A549 (cell line): ENCODE measurements at regions not wholly inside any gene's neighbourhood (a gene's known extent, or its start where the extent isn't known, plus 50 kb on each side); places are given as distances from the start of the nearest gene placed in this dataset.
A peak's percentile ranks its signal among the peaks of the same experiment; 100 is the strongest.

Experiments used
- ATAC-seq, 2 experiments: fragments of 200-7000 bp in 1 of 2; fragments of >200 bp in 1 of 2; cut with Nextera tagmentation in 1 of 2; cut with Tn5 transposase in 1 of 2; 3 replicates each; pipeline versions ENCODE4 v1.8.0 to v1.9.1; 2018 to 2020; ENCODE audit warnings: mild to moderate bottlenecking in 1 of 2, moderate library complexity in 1 of 2
- CTCF ChIA-PET: fragments of 300-600 bp; sonication (Branson Sonifier 250); formaldehyde crosslinking; extraction: SDS; loops from one replicate; lab custom pipeline; 2021; ENCODE audit warnings: antibody characterized with exemption, inconsistent platforms; lab: Yijun Ruan, JAX
- POLR2A ChIA-PET: fragments of 350-600 bp; formaldehyde crosslinking; extraction: SDS; loops from one replicate; lab custom pipeline; 2021; ENCODE audit warnings: antibody characterized with exemption, inconsistent platforms; lab: Yijun Ruan, JAX
- DNase-seq, 2 experiments: peaks; one replicate each; pipeline versions ENCODE4 v3.0.0 to v3.0.0-alpha.2; 2011 to 2016; ENCODE audit warnings: low read depth in 1 of 2, low spot score in 1 of 2
- FAIRE-seq: peaks from 2 replicates; lab custom pipeline; 2011; peaks lifted over from hg19 to GRCh38; lab: Jason Lieb, UNC
- H3K27ac ChIP-seq, 2 experiments: fragments of >200 bp; sonication (Bioruptor Twin); formaldehyde crosslinking; 3 replicates each; pipeline ENCODE4 v1.5.1; 2016 to 2017
- H3K4me1 ChIP-seq: fragments of >200 bp; sonication (Bioruptor Twin); formaldehyde crosslinking; 3 replicates; pipeline ENCODE4 v1.6.1; 2016
- H3K4me2 ChIP-seq: fragments of >200 bp; sonication (Bioruptor Twin); formaldehyde crosslinking; 3 replicates; pipeline ENCODE4 v1.6.1; 2016
- H3K4me3 ChIP-seq: fragments of >200 bp; sonication (Bioruptor Twin); formaldehyde crosslinking; 3 replicates; pipeline ENCODE4 v1.5.1; 2016
- H3K9me3 ChIP-seq: fragments of >200 bp; sonication (Bioruptor Twin); formaldehyde crosslinking; 3 replicates; pipeline ENCODE4 v1.6.1; 2016
- ATOH8 ChIP-seq: fragments of 250-450 bp; sonication (Bioruptor Pico); IDR thresholded peaks from 2 replicates; pipeline ENCODE4 v1.5.0; 2020; ENCODE audit warnings: low read depth, mild to moderate bottlenecking, moderate library complexity
- BCL3 ChIP-seq: fragments of >200 bp; sonication (Bioruptor Twin); formaldehyde crosslinking; IDR thresholded peaks from 3 replicates; pipeline ENCODE4 v1.6.1; 2016
- CBX2 ChIP-seq: fragments of 200-600 bp; sonication (generic); IDR thresholded peaks from 2 replicates; pipeline ENCODE4 v1.6.1; 2016; ENCODE audit warnings: low read depth, mild to moderate bottlenecking, borderline replicate concordance
- EHF ChIP-seq: fragments of 250-450 bp; sonication (Bioruptor Pico); IDR thresholded peaks from 2 replicates; pipeline ENCODE4 v1.5.0; 2020; ENCODE audit warnings: mild to moderate bottlenecking
- EHMT2 ChIP-seq: fragments of 200-600 bp; sonication (generic); IDR thresholded peaks from 2 replicates; pipeline ENCODE4 v1.6.1; 2016; ENCODE audit warnings: antibody characterized with exemption, low read depth, mild to moderate bottlenecking, moderate library complexity
- EP300 ChIP-seq, 2 experiments: fragments of >200 bp; sonication (Bioruptor Twin); formaldehyde crosslinking; IDR thresholded peaks; 2 replicates in 1 of 2; 3 replicates in 1 of 2; pipeline ENCODE4 v1.6.1; 2016 to 2017
- ESRRA ChIP-seq: fragments of 150-350 bp; IDR thresholded peaks from 2 replicates; pipeline ENCODE4 v1.6.1; 2014; ENCODE audit warnings: mild to moderate bottlenecking, low read length, borderline replicate concordance
- FOSL2 ChIP-seq, 2 experiments: fragments of 450-650 bp in 1 of 2; fragments of >200 bp in 1 of 2; sonication (Bioruptor Twin) in 1 of 2; formaldehyde crosslinking; IDR thresholded peaks; 2 replicates each; pipeline versions ENCODE4 v1.5.0 to v1.6.1; 2016 to 2020; ENCODE audit warnings: mild to moderate bottlenecking in 1 of 2, moderate library complexity in 1 of 2
- HDAC2 ChIP-seq: fragments of 200-600 bp; sonication (generic); IDR thresholded peaks from 2 replicates; pipeline ENCODE4 v1.6.1; 2016
- HES2 ChIP-seq: fragments of >200 bp; sonication (Bioruptor Twin); formaldehyde crosslinking; IDR thresholded peaks from 2 replicates; pipeline ENCODE4 v1.6.1; 2016
- HOXA7 ChIP-seq: fragments of 250-450 bp; sonication (Bioruptor Pico); IDR thresholded peaks from 2 replicates; pipeline ENCODE4 v1.5.0; 2020; ENCODE audit warnings: mild to moderate bottlenecking, moderate library complexity
- KDM1A ChIP-seq: fragments of 200-600 bp; sonication (generic); IDR thresholded peaks from 2 replicates; pipeline ENCODE4 v1.6.1; 2016; ENCODE audit warnings: low read depth, mild to moderate bottlenecking
- MAFK ChIP-seq: fragments of 450-650 bp; IDR thresholded peaks from 2 replicates; pipeline ENCODE4 v1.6.1; 2014; ENCODE audit not compliant: partially characterized antibody
- MAX ChIP-seq: IDR thresholded peaks from 2 replicates; pipeline ENCODE4 v1.6.1; 2012
- NFE2L2 ChIP-seq: fragments of 150-350 bp; conservative IDR thresholded peaks from 2 replicates; pipeline ENCODE4 v1.6.1; 2014; ENCODE audit warnings: low read length
- PHF8 ChIP-seq: fragments of 200-600 bp; sonication (generic); IDR thresholded peaks from 2 replicates; pipeline ENCODE4 v1.6.1; 2016; ENCODE audit warnings: low read depth, mild to moderate bottlenecking, antibody characterized with exemption, moderate library complexity, borderline replicate concordance
- RFX5 ChIP-seq: fragments of 450-650 bp; IDR thresholded peaks from 2 replicates; pipeline ENCODE4 v1.7.1; 2014; ENCODE audit warnings: antibody characterized with exemption, mild to moderate bottlenecking, moderate library complexity
- SREBF2 ChIP-seq: fragments of 450-650 bp; IDR thresholded peaks from 2 replicates; pipeline ENCODE4 v1.6.1; 2014; ENCODE audit warnings: mild to moderate bottlenecking, moderate library complexity
- USF2 ChIP-seq: fragments of 450-650 bp; IDR thresholded peaks from 2 replicates; pipeline ENCODE4 v1.6.1; 2014; ENCODE audit warnings: antibody characterized with exemption
- ZNF302 ChIP-seq: fragments of 250-450 bp; sonication (Bioruptor Pico); IDR thresholded peaks from 2 replicates; pipeline ENCODE4 v1.9.0; 2021; ENCODE audit warnings: inconsistent platforms, mild to moderate bottlenecking, moderate library complexity
- WGBS: methylation state at CpG from one replicate; pipeline ENCODE4 v1.1.6; 2017; ENCODE audit errors: missing lambda C conversion rate; 5-methylcytosine and 5-hydroxymethylcytosine counted together

- H3K4me1 ChIP-seq = no peaks in the 10 kb centered on the region
- TF ChIP-seq MAFK = no peak
- TF ChIP-seq ZNF302 (CRISPR knock-in tag) = no peak
- no peak for TF ChIP-seq ESRRA
- TF ChIP-seq ATOH8 (CRISPR knock-in tag) = no peak
- no peak for TF ChIP-seq MAX
- H3K9me3 ChIP-seq = no peaks in the 10 kb centered on the region
- no peak for DNase-seq
- no peak for FAIRE-seq
- no peak overlapping the region for H3K4me3 ChIP-seq
- CTCF ChIA-PET = interaction anchor here (0.6 kb wide), 1 partner anchor 11 kb away, joined by 3 read pairs; no protein-coding TSS in a partner anchor
- ATAC-seq = no peak
- no peak overlapping the region for H3K27ac ChIP-seq
- 0% methylated on average over 2 of the region's 2 CpGs for WGBS
- H3K4me2 ChIP-seq = no peak overlapping the region
- POLR2A ChIA-PET = no interaction called here
Observed at GRCh38 chr18:38895560-38895959, 1330.0 kb upstream of the CELF4 start.

GRCh38 chr18:38887671-38888020, 1322.0 kb upstream of the CELF4 start:
- Histone ChIP-seq H3K27ac (no peak overlapping the region), H3K4me2 (no peak overlapping the region), H3K9me3 (no peaks in the 10 kb centered on the region), H3K4me3 (no peak overlapping the region), H3K4me1 (no peaks in the 10 kb centered on the region)
- TF ChIP-seq SREBF2 (no peak), RFX5 (no peak), HES2 (no peak), HDAC2 (no peak), CBX2 (no peak), BCL3 (no peak), NFE2L2 (no peak), HOXA7 (CRISPR knock-in tag) (no peak), EP300 (IDR thresholded peaks at IDR 0.05) (no peak), EHF (CRISPR knock-in tag) (no peak), EHMT2 (no peak), KDM1A (no peak)
- no peak for DNase-seq
- no peak for ATAC-seq
- no peak for FAIRE-seq
- ChIA-PET POLR2A (no interaction called here), CTCF (no interaction called here)
- WGBS = 3% methylated on average over 2 of the region's 2 CpGs

GRCh38 chr18:38886861-38887670, 1321.5 kb upstream of the CELF4 start:
- Histone ChIP-seq H3K4me1 (no peaks in the 10 kb centered on the region), H3K27ac (no peak overlapping the region), H3K4me3 (no peak overlapping the region), H3K9me3 (no peaks in the 10 kb centered on the region)
- CTCF ChIA-PET = no interaction called here
- TF ChIP-seq FOSL2 (IDR thresholded peaks at IDR 0.05) (no peak), FOSL2 (CRISPR knock-in tag; IDR thresholded peaks at IDR 0.05) (no peak), MAFK (peak; percentile 18), PHF8 (no peak), USF2 (no peak)
- TF ChIP-seq, all 56 proteins: peak for 1
- no peak for ATAC-seq
- no peak for FAIRE-seq
- POLR2A ChIA-PET = no interaction called here
- no peak overlapping the region for H3K4me2 ChIP-seq
- under 1% methylated on average over 4 of the region's 4 CpGs for WGBS
- DNase-seq = no peak
